ENCODE measurements at regions not wholly inside any gene's neighbourhood (a gene's known extent, or its start where the extent isn't known, plus 50 kb on each side); places are given as distances from the start of the nearest gene placed in this dataset.
A peak's percentile ranks its signal among the peaks of the same experiment; 100 is the strongest.

GRCh38 chr9:31790720-31791119 lies 593.7 kb upstream of the ACO1 start:
- DNase-seq (ENCODE audit: low spot score) = no peak

GRCh38 chr9:31799953-31800609 lies 584.4 kb upstream of the ACO1 start:
- no peak for DNase-seq (ENCODE audit: low spot score)

- DNase-seq (ENCODE audit: low spot score) = no peak
Observed at GRCh38 chr9:31807574-31808256, 576.7 kb upstream of the ACO1 start.

GRCh38 chr9:31808766-31809165 lies 575.7 kb upstream of the ACO1 start:
- no peak for DNase-seq (ENCODE audit: low spot score)

GRCh38 chr9:31820426-31820825 lies 564.0 kb upstream of the ACO1 start:
- no peak for DNase-seq (ENCODE audit: low spot score)

GRCh38 chr9:31821583-31821982 lies 562.9 kb upstream of the ACO1 start:
- DNase-seq (ENCODE audit: low spot score) = no peak

GRCh38 chr9:31823365-31823764 lies 561.1 kb upstream of the ACO1 start:
- no peak for DNase-seq (ENCODE audit: low spot score)

GRCh38 chr9:31824860-31825259 lies 559.6 kb upstream of the ACO1 start:
- no peak for DNase-seq (ENCODE audit: low spot score)

- DNase-seq (ENCODE audit: low spot score) = no peak
Observed at GRCh38 chr9:31837211-31837610, 547.2 kb upstream of the ACO1 start.

GRCh38 chr9:31839273-31839672 lies 545.2 kb upstream of the ACO1 start:
- peak; percentile 45 for DNase-seq (ENCODE audit: low spot score)

GRCh38 chr9:31840702-31841101 lies 543.7 kb upstream of the ACO1 start:
- DNase-seq (ENCODE audit: low spot score) = no peak

- no peak for DNase-seq (ENCODE audit: low spot score)
Observed at GRCh38 chr9:31847963-31848362, 536.5 kb upstream of the ACO1 start.

GRCh38 chr9:31848505-31849285 lies 535.7 kb upstream of the ACO1 start:
- no peak for DNase-seq (ENCODE audit: low spot score)

GRCh38 chr9:31854187-31854586 lies 530.3 kb upstream of the ACO1 start:
- no peak for DNase-seq (ENCODE audit: low spot score)

- no peak for DNase-seq (ENCODE audit: low spot score)
Observed at GRCh38 chr9:31868830-31869229, 515.6 kb upstream of the ACO1 start.

GRCh38 chr9:31870276-31870675 lies 514.2 kb upstream of the ACO1 start:
- DNase-seq (ENCODE audit: low spot score) = no peak

- DNase-seq (ENCODE audit: low spot score) = no peak
Observed at GRCh38 chr9:31873722-31874121, 510.7 kb upstream of the ACO1 start.

GRCh38 chr9:31894008-31894407 lies 490.4 kb upstream of the ACO1 start:
- DNase-seq (ENCODE audit: low spot score) = no peak

- no peak for DNase-seq (ENCODE audit: low spot score)
Observed at GRCh38 chr9:31908158-31908890, 476.1 kb upstream of the ACO1 start.

- no peak for DNase-seq (ENCODE audit: low spot score)
Observed at GRCh38 chr9:31908891-31909480, 475.5 kb upstream of the ACO1 start.

GRCh38 chr9:31912636-31913035 lies 471.8 kb upstream of the ACO1 start:
- DNase-seq (ENCODE audit: low spot score) = no peak
